Stomach (tissue), 4 donors: ENCODE measurements at regions not wholly inside any gene's neighbourhood (a gene's known extent, or its start where the extent isn't known, plus 50 kb on each side); places are given as distances from the start of the nearest gene placed in this dataset.

Experiments
- CTCF ChIP-seq, 7 experiments: fragments of 450-650 bp in 4 of 7; fragments of 200-600 bp in 3 of 7; sonication (generic) in 3 of 7; IDR thresholded peaks; one replicate each; pipeline ENCODE4 v1.5.1; 2016 to 2019; ENCODE audit warnings: antibody characterized with exemption in 7 of 7, control low read depth in 2 of 7, mild to moderate bottlenecking in 1 of 7
- EP300 ChIP-seq: sonication (generic); formaldehyde crosslinking; IDR thresholded peaks from one replicate; pipeline ENCODE4 v1.6.1; 2017; ENCODE audit warnings: antibody characterized with exemption
- POLR2A ChIP-seq, 4 donors: fragments of 450-650 bp; IDR thresholded peaks; one replicate each; pipeline ENCODE4 v1.6.1; 2016; ENCODE audit warnings: antibody characterized with exemption in 4 of 4, control low read depth in 2 of 4, mild to moderate bottlenecking in 1 of 4, moderate library complexity in 1 of 4
- POLR2AphosphoS5 ChIP-seq, 3 donors: sonication (generic); formaldehyde crosslinking; IDR thresholded peaks; one replicate each; pipeline ENCODE4 v1.6.1; 2016; ENCODE audit warnings: antibody characterized with exemption in 3 of 3

- TF ChIP-seq CTCF (IDR thresholded peaks at IDR 0.05), result no peak
- no peak for TF ChIP-seq POLR2AphosphoS5 (IDR thresholded peaks at IDR 0.05)
- no peak for TF ChIP-seq POLR2A (IDR thresholded peaks at IDR 0.05)
- no peak for TF ChIP-seq EP300
Observed at GRCh38 chr13:70473907-70474306, 365.7 kb upstream of the KLHL1 start.
